ENCODE measurements at regions not wholly inside any gene's neighbourhood (a gene's known extent, or its start where the extent isn't known, plus 50 kb on each side); places are given as distances from the start of the nearest gene placed in this dataset.

- Mint-ChIP-seq H3K4me1 (no peaks in the 10 kb centered on the region), H3K27me3 (no peaks in the 10 kb centered on the region), H3K36me3 (no peaks in the 10 kb centered on the region), H3K4me3 (no peak overlapping the region), H3K27ac (no peak overlapping the region), H3K9me3 (peaks cover 7% of the 10 kb centered on the region)
Observed at GRCh38 chr15:97045666-97046421, 715.3 kb downstream of the NR2F2 start.

DNA sequence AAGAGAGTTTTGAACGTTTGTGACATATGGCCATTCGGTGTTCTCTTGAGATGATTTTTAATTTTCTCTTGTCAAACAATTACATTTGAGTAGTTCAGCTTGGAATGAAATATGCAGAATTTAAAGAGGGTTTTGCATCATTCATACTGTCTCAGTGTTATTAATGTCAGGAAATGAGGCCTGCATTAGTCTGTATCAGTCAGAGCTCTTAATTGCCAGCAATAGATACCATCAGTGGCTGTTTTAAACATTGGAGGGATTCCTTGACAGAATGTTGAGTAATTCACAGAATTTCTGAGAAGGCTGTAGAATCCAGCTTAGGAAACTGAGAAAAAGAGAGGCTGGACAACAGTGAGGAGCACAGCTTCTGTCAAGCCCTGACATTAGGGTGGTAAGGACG is 722.0 kb downstream of the NR2F2 start:
- Mint-ChIP-seq H3K4me1 (no peaks in the 10 kb centered on the region), H3K4me3 (no peak overlapping the region), H3K27ac (no peak overlapping the region), H3K36me3 (no peaks in the 10 kb centered on the region), H3K9me3 (peaks cover 6% of the 10 kb centered on the region), H3K27me3 (no peaks in the 10 kb centered on the region)

DNA sequence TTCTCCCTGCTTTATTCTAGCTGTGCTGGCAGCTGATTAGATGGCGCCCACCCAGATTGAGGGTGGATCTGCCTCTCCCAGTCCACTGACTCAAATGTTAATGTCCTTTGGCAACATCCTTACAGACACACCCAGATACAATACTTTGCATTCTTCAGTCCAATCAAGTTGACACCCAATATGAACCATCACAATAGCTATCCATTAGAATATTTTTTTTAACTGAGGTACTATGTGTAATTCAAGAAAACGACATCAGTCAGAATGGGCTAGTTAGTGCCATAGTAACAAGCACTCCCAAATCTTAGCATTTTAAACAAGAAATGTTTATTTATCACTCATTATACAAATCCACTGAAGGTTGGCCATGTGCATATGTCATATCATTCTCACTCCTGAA is 723.1 kb downstream of the NR2F2 start:
- no peaks in the 10 kb centered on the region for H3K36me3 Mint-ChIP-seq
- no peak overlapping the region for H3K4me3 Mint-ChIP-seq
- H3K27me3 Mint-ChIP-seq = no peaks in the 10 kb centered on the region
- H3K27ac Mint-ChIP-seq = no peak overlapping the region
- H3K9me3 Mint-ChIP-seq = peaks cover 6% of the 10 kb centered on the region
- H3K4me1 Mint-ChIP-seq = no peaks in the 10 kb centered on the region

GRCh38 chr15:97057503-97057902 is 727.0 kb downstream of the NR2F2 start:
- no peak overlapping the region for H3K4me3 Mint-ChIP-seq
- H3K36me3 Mint-ChIP-seq = no peaks in the 10 kb centered on the region
- H3K9me3 Mint-ChIP-seq = no peaks in the 10 kb centered on the region
- H3K4me1 Mint-ChIP-seq = no peaks in the 10 kb centered on the region
- no peaks in the 10 kb centered on the region for H3K27me3 Mint-ChIP-seq
- H3K27ac Mint-ChIP-seq = no peak overlapping the region

GRCh38 chr15:97059281-97059680 is 728.8 kb downstream of the NR2F2 start:
- Mint-ChIP-seq H3K27me3 (no peaks in the 10 kb centered on the region), H3K4me1 (no peaks in the 10 kb centered on the region), H3K36me3 (no peaks in the 10 kb centered on the region), H3K27ac (no peak overlapping the region), H3K4me3 (no peak overlapping the region), H3K9me3 (no peaks in the 10 kb centered on the region)

GRCh38 chr15:97061392-97061791 is 730.9 kb downstream of the NR2F2 start:
- Mint-ChIP-seq H3K36me3 (no peaks in the 10 kb centered on the region), H3K4me3 (no peak overlapping the region), H3K27me3 (no peaks in the 10 kb centered on the region), H3K9me3 (no peaks in the 10 kb centered on the region), H3K4me1 (no peaks in the 10 kb centered on the region), H3K27ac (no peak overlapping the region)

DNA sequence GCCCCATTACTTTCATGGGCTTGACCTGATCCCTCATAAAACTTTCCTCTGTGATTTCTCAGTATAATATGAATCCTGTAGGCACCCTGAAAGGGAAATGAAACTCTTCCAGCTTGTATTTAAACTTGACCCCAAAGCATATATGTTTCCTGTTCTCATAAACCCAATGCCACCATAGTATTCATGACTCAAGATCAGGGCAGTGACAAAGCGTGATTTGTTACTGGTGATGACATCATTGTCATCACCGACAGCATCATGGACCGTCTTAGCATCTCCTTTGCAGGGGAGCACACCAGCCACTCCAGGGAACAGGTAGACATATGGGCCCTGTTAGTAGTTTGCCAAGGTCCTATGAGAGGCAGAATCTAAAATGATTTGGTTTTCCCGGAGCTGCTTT is 741.2 kb downstream of the NR2F2 start:
- peaks cover 3% of the 10 kb centered on the region for H3K36me3 Mint-ChIP-seq
- H3K4me3 Mint-ChIP-seq = no peak overlapping the region
- peaks cover 9% of the 10 kb centered on the region for H3K9me3 Mint-ChIP-seq
- H3K27ac Mint-ChIP-seq = no peak overlapping the region
- H3K4me1 Mint-ChIP-seq = no peaks in the 10 kb centered on the region
- no peaks in the 10 kb centered on the region for H3K27me3 Mint-ChIP-seq

GRCh38 chr15:97072545-97072944 is 742.0 kb downstream of the NR2F2 start:
- Mint-ChIP-seq H3K4me1 (no peaks in the 10 kb centered on the region), H3K27ac (no peak overlapping the region), H3K4me3 (no peak overlapping the region), H3K27me3 (no peaks in the 10 kb centered on the region), H3K9me3 (peaks cover 9% of the 10 kb centered on the region), H3K36me3 (peaks cover 3% of the 10 kb centered on the region)

GRCh38 chr15:97076011-97076410 is 745.5 kb downstream of the NR2F2 start:
- H3K9me3 Mint-ChIP-seq = peaks cover 9% of the 10 kb centered on the region
- no peaks in the 10 kb centered on the region for H3K4me1 Mint-ChIP-seq
- H3K4me3 Mint-ChIP-seq = no peak overlapping the region
- H3K36me3 Mint-ChIP-seq = peaks cover 3% of the 10 kb centered on the region
- H3K27ac Mint-ChIP-seq = no peak overlapping the region
- H3K27me3 Mint-ChIP-seq = no peaks in the 10 kb centered on the region

DNA sequence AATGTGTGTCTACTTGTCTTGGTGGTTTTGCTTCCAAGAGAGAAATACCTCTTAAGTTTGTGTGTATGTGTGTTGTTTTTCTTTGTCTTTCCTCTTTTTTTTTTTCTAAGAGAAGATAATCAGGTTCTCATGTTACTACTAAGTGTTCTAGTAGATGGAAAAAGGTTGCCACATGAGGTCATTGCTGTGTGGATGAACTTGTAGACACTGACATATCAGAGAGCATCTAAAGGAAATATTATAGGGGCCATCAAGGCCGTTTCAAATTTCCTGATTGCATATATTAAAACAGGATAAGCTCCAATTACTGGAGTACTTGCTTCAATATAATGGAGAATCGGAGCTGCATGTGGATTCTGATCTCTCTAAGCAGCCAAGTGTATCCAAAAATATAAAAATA is 747.5 kb downstream of the NR2F2 start:
- Mint-ChIP-seq H3K27me3 (no peaks in the 10 kb centered on the region), H3K36me3 (peaks cover 3% of the 10 kb centered on the region), H3K27ac (no peak overlapping the region), H3K9me3 (peaks cover 9% of the 10 kb centered on the region), H3K4me3 (no peak overlapping the region), H3K4me1 (no peaks in the 10 kb centered on the region)

DNA sequence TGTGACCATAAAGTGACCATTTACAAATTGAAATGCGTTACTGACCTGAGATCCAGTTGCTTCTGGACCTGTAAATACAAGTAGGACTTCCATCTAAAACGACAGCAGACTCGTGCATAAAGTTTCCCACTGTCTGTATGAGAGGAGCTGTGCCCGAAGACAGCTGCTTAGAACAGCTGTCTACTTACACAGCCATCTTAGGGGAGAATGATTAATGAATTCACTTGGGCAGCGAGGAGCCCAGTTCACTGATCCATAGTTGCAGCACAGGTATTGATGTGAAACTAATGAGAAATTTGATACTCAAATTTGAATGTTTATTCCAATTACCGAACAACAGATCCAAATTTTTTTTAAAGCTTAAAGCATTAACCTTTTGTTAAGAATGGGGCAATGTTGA is 748.1 kb downstream of the NR2F2 start:
- Mint-ChIP-seq H3K27me3 (no peaks in the 10 kb centered on the region), H3K4me1 (no peaks in the 10 kb centered on the region), H3K9me3 (peaks cover 9% of the 10 kb centered on the region), H3K27ac (no peak overlapping the region), H3K4me3 (no peak overlapping the region), H3K36me3 (peaks cover 3% of the 10 kb centered on the region)

DNA sequence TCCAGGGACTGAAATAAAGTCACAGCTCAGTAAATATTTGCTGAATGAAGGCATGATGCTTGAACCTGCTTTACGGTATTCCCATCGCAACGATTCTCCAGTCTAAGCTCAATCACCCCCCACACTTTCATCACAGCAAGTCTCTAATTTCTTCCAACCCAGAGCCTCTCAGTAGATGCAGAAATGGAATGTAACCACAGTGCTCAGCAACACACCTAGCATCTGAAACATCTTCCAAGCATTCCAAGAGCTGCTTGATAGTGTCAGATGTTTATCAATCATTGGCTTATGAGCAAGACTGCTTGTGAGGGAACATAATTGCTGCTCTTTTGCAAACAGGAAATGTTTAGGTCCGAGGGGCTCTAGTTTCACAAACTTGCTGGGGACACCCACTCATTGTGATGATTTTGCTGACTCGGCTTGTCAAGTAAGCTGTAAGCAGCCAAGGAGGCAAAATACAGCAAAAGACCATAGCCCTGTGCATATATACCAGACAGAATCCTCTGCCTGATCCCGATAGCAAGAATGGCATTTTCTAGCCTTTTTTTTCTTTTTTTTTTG is 751.2 kb downstream of the NR2F2 start:
- no peaks in the 10 kb centered on the region for H3K4me1 Mint-ChIP-seq
- H3K9me3 Mint-ChIP-seq = no peaks in the 10 kb centered on the region
- no peak overlapping the region for H3K4me3 Mint-ChIP-seq
- H3K27me3 Mint-ChIP-seq = no peaks in the 10 kb centered on the region
- no peaks in the 10 kb centered on the region for H3K36me3 Mint-ChIP-seq
- no peak overlapping the region for H3K27ac Mint-ChIP-seq

GRCh38 chr15:97082830-97083229 is 752.3 kb downstream of the NR2F2 start:
- Mint-ChIP-seq H3K27me3 (no peaks in the 10 kb centered on the region), H3K9me3 (peaks cover 3% of the 10 kb centered on the region), H3K27ac (no peak overlapping the region), H3K36me3 (no peaks in the 10 kb centered on the region), H3K4me3 (no peak overlapping the region), H3K4me1 (no peaks in the 10 kb centered on the region)

- Mint-ChIP-seq H3K4me1 (no peaks in the 10 kb centered on the region), H3K4me3 (no peak overlapping the region), H3K27me3 (no peaks in the 10 kb centered on the region), H3K36me3 (no peaks in the 10 kb centered on the region), H3K27ac (no peak overlapping the region), H3K9me3 (peaks cover 6% of the 10 kb centered on the region)
Observed at GRCh38 chr15:97084650-97085049, 754.1 kb downstream of the NR2F2 start.

DNA sequence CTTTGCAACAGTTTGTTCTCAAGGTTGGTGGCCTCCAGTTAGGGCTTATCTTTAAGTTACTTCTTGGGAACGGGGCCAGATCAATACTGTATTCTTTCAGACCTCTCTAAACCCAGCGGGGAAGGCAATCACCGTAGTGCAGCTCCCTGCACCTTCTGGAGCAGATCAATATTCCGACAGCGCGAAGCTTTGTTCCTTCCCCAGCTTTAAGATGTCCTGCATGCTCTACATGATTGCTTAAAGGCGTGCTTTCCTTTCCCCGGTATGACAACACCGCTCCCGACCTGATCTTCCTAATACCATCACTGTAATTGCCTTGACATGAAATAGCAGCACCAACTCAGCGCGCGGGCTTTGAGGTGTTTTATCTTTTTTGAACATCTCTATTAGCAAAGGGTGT is 755.2 kb downstream of the NR2F2 start:
- no peaks in the 10 kb centered on the region for H3K4me1 Mint-ChIP-seq
- H3K27ac Mint-ChIP-seq = no peak overlapping the region
- no peak overlapping the region for H3K4me3 Mint-ChIP-seq
- no peaks in the 10 kb centered on the region for H3K36me3 Mint-ChIP-seq
- peaks cover 6% of the 10 kb centered on the region for H3K9me3 Mint-ChIP-seq
- no peaks in the 10 kb centered on the region for H3K27me3 Mint-ChIP-seq

DNA sequence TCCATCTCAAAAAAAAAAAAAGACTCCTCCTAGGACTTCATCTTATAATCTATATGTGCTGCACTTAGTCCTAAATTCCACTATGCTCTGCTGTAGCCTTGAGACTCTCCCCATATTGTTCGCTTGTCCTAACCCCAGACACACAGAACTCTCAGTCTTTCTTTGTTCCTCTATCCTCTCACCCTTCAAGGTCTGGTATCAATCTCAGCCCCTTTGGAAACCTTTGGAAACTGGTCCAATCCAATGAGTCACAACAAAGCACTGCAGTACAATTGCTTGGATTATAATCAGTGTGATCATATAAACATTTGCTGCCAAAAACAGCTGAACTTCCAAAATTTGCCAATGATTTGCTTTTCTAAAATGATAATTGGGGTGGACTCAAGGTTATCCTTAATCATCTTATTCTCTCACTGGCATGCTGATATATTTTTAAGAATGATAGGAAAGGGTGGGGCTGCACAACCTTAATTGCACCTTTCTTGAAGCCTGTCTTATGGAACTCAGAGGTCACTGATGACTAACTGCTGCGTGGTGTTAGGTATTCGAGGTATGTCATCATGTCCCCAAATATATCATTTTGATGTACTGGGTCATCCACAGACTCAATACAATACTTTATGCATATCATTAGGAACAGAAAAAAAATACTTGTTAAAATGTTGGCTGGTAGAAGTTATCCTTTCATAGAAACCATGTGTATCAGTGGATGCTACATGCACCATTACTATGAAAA is 756.7 kb downstream of the NR2F2 start:
- Mint-ChIP-seq H3K4me1 (no peaks in the 10 kb centered on the region), H3K27me3 (no peaks in the 10 kb centered on the region), H3K27ac (no peak overlapping the region), H3K9me3 (peaks cover 6% of the 10 kb centered on the region), H3K36me3 (no peaks in the 10 kb centered on the region), H3K4me3 (no peak overlapping the region)

Data from activated naive CD4-positive, alpha-beta T cell treated with anti-CD3 and anti-CD28 coated beads, Interleukin-2, amount 50 U/mL, for 24 hours (primary cell).